Posterior cingulate gyrus (tissue), 11 donors: ENCODE measurements at regions not wholly inside any gene's neighbourhood (a gene's known extent, or its start where the extent isn't known, plus 50 kb on each side); places are given as distances from the start of the nearest gene placed in this dataset.

Source experiments
- DNase-seq, 10 donors: peaks; one replicate each; pipeline versions ENCODE4 v3.0.0 to v3.0.0-alpha.2; 2020 to 2021; ENCODE audit warnings: mixed read lengths in 3 of 10
- intact Hi-C: fragments of 100-400 bp; cut with DNase I; formaldehyde crosslinking; loops from one replicate; pipeline ENCODE4 v1.15.1; 2023

- DNase-seq, result peak in 6 of 10 donors; percentile 37 to 87 (median 66)
- intact Hi-C loops, result no loop called here
Observed at GRCh38 chr17:72501404-72502370, 380.9 kb downstream of the SOX9 start.

DNA sequence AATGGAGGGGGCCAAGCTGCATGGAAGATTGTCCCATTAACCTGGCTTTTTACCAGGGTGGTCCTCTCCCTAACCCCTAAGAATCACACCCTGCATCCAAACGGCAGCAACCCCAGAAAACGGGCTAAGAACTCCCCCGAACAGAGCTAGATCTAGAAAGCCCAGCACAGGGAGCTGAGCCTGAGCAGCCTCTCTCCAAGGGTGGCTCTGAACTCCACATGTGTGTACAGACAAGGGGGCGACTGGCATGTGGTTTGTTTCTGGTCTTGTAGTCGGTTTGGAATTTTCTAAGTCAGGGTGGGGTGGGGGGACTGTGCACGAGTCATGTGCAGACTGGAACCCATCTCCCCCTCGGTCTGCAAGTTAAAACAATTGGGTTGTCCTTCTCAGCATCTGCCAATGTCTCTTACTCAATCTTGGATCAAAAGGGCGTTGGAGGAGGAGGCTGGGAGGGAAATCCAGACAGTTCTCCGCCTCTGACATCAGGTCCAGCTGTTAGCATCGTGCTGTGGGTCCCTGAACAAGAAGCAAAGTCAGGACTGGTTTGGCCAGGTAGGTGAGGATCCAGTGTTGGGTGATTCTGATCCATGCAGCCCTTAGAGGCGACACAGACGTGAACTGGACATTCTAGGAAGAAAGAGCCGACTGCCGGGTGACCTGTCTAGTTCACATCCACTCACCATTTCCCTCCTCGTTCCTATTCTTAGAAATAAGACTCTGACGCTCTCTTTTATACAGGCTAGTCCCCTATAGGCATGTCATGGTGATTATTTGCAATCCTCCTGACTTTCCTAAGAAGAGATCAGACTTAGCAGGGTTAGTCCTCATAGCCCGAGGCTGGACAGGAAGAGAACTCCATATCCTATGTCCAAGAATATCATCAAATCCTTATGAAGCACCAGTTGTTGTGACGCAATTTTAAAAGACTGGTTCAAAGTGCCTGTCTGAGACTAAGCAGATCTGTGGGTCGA lies 381.8 kb downstream of the SOX9 start:
- no peak for DNase-seq

GRCh38 chr17:72503556-72503955 lies 382.7 kb downstream of the SOX9 start:
- DNase-seq, result no peak
- intact Hi-C loops, result no loop called here

More for the DNA sequence above, 381.8 kb downstream of the SOX9 start:
- intact Hi-C loops, result no loop called here

GRCh38 chr17:72504783-72505182 lies 384.0 kb downstream of the SOX9 start:
- no peak for DNase-seq
- intact Hi-C loops, result no loop called here

GRCh38 chr17:72506773-72507172 lies 386.0 kb downstream of the SOX9 start:
- no peak for DNase-seq
- intact Hi-C loops, result no loop called here

GRCh38 chr17:72507370-72507769 lies 386.6 kb downstream of the SOX9 start:
- intact Hi-C loops, result no loop called here
- DNase-seq, result no peak

DNA sequence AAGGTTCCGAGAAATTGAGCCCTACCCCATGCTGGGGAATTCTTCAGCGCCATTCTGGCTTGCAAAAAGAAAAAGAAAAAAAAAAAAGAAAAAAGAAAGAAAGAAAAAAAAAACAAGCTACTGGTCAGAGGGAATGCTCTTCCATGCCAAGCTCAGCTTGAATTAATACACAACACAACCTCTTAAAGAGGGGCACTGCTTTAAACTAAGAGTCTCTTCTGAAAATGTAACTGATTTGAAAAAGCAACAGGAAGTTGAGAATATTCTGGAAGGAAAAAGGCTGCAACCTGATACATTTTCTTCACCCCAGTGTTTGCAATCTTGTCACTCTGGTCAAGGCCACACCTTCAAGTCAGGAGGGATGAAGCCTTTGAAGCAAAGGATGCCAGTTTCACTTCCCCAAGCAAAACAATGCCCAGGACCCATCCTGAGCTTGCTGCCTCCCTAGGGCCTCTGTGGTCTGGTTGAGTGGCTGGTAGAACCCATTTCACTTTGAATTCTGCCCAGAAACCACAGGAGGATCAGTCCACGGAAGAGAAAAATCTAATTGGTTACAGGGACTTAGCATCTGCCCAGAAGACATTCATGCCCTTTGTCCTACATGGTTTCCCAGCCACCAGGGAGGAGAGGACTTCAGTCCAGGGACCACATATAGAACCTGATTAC lies 389.7 kb downstream of the SOX9 start:
- no peak for DNase-seq
- intact Hi-C loops, result loop anchor here (10.0 kb wide), 1 partner anchor 166 kb away; no protein-coding TSS in a partner anchor

- no peak for DNase-seq
- intact Hi-C loops, result loop anchor here (10.0 kb wide), 1 partner anchor 166 kb away; no protein-coding TSS in a partner anchor
Observed at GRCh38 chr17:72511242-72511641, 390.4 kb downstream of the SOX9 start.

DNA sequence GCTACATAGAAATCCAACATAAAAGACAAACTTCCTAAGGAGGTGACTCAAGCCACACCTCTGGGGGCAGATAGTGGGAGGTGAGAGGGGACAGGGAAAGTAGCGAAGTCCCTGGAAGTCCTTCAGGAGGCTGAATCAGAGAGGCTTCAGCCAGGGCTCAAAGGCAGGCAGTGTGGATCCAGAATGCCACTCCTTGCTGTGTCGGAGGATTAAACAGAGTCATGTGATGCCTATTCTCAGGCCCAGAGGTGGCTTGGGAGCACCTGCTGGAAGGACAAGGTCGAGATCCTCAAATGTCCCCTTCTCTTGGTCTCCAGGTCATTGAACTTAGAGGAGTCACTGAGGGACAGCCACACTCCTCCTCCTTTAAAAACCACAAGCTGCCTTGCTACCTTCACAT lies 391.1 kb downstream of the SOX9 start:
- intact Hi-C loops, result loop anchor here (10.0 kb wide), 1 partner anchor 167 kb away; no protein-coding TSS in a partner anchor
- DNase-seq, result no peak

DNA sequence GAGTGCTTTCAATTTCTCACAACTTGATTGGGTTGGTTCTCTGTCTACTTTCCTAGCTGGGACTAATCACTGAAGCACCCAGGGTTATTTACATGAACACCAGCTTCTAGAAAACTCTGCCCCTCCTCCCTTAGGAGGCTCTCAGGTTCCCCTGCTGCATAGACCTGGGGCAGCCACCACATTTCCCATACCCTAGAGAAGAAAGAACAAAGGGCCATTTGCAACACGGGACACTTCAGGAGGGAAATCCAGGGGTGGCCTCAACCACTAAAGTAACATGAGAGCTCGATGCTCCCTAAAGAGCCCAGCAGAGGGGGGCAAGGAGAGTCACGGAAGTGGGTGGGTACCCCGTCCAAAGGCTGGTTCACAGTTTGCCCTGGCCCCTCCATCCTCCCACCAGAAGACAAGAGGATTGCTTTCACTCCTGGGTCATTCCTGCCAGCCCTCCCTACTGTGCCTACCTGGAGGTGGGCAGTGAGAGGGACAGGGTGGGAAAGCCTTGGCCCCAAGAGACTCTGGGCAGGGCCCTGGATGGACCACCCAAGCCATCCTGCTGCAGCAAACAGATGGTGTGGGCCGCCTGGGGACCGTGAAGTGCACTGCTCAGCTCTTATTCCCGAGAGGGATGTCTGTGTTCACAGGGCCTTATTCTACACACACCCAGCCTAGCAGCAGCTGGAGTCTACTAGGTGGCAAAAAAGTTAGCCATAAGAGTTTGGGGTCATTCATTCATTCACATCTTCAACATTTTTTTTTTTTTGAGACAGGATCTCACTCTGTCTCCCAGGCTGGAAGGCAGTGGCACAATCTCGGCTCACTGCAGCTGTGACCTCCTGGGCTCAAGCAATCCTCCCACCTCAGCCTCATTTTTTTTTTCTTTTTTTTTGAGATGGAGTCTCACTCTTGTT lies 392.1 kb downstream of the SOX9 start:
- intact Hi-C loops, result loop anchor here (10.0 kb wide), 1 partner anchor 168 kb away; no protein-coding TSS in a partner anchor
- no peak for DNase-seq

GRCh38 chr17:72514321-72514861 lies 393.6 kb downstream of the SOX9 start:
- intact Hi-C loops, result loop anchor here (10.0 kb wide), 1 partner anchor 170 kb away; no protein-coding TSS in a partner anchor
- DNase-seq, result no peak

DNA sequence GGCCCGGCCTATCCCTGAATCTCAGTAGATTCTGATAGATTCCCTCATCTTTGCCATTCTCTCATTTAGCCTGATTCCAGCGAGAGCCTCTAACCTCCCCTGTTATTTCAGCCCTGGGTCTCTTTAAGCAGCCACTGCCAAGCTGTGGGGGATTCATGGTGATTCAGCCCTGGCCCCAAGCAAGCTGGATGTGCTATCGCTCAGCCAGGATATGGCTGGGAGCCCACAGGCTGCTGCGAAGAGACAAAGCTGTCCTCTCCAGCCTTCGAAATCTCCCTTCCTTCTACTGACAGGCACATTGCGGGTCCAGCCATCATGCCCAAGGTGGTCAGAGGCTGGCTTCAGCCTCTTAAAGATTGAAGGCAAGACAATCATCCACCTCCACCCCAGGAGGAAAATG lies 394.1 kb downstream of the SOX9 start:
- intact Hi-C loops, result loop anchor here (10.0 kb wide), 1 partner anchor 170 kb away; no protein-coding TSS in a partner anchor
- peak in 9 of 10 donors; percentile 24 to 95 (median 51) for DNase-seq

DNA sequence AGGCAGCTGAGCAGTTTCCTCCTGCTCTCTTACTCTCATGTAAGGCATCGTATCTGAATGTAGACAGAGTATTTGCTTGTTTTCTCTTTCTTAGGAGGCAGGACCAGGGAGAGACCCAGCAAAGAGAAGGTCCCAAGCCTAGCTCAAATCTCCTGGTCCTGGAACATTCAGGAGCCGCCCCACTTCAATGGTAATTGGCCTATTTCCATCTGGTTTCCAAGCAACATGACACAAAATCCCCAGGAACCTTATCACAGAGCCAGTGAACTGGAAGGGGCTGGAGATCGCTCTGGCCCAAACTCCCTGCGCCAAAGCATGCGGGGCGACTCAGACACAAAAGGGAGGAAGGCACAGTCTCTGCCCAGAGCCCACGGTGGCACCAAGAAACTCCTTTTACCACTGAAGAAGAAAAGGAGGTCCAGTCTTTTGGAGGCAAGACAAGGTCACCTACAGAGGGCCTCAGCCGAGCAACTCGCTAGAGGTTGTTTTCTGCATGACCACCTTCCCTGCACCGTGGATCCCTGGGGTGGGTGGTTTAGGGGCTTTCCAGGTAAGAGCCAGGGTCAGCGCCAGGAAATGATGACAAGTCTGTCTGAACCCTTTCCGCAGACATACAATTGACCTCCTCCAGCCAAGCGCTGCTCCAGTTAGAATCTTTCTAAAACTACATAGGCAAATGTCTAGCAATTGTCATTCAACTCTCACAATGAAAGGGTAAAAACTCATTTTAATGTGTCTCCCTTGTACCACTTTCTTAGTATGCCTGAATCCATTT lies 394.7 kb downstream of the SOX9 start:
- intact Hi-C loops, result loop anchor here (10.0 kb wide), 1 partner anchor 171 kb away; no protein-coding TSS in a partner anchor
- DNase-seq, result peak in 1 of 10 donors; percentile 11

DNA sequence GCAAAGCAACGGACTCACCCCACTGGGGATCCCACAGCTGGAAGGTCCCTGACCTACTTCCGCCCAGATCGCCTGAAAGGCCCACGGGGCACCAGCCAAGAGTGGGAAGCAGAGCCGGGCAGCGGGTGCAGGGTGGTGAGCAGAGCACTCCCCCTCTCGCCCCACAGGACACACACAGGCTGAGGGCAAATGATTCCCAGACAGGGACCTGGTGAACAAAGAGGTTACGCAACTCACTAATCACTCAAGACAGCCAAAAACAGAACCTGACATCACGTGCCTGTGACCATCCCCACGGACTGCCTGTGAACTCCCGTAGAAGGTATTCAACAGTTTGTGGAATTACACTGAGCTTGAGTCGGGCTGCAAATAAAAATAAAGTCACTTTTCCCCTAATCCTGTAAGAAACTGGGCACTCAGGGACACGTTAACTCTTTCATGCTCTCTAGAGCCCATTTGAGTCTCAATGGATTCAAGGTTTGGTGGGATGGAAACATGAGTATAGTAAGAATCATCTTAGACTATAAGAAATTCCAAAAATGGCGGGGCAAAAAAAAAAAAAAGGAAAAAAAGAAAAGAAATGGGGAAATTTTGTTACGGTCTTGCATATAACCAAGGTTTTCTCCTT lies 396.1 kb downstream of the SOX9 start:
- intact Hi-C loops, result loop anchor here (10.0 kb wide), 1 partner anchor 172 kb away; no protein-coding TSS in a partner anchor
- DNase-seq, result peak in 5 of 10 donors; percentile 16 to 86 (median 28)

DNA sequence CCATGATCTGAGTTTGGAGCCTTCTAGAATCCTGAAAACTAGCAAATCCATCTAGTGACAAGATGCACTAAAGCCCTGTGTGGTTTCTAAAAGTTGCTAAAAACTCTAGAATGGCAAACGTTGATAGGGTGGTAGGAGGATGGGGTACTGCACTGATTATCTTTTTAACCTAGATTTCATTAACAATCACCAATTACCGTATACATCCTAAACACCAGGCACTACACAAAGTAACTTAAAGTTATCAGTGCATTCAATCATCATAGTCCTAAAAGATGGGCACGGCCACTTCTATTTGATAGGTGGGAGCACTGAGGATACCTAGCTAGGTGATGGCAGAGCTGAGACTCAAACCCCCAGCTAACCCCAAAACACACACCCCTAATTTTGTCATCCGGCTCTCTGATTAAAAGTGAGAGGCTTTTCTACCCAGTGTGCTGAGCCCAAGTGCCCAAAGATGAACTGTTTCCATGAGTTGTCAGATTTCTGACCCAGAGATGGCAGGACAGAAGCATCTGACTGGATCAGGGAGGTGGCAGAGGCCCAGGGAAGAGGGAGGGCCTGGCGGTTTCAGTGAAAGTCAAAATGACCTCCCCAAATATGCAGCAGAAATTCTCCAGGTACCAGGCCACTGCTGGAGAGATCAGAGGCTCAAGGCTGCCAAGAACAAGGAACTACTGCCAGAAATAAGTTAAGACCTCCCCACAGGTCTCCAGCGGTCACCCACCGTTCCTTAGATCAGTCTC lies 396.8 kb downstream of the SOX9 start:
- intact Hi-C loops, result loop anchor here (10.0 kb wide), 1 partner anchor 173 kb away; no protein-coding TSS in a partner anchor
- peak in 1 of 10 donors; percentile 27 for DNase-seq

GRCh38 chr17:72518159-72518732 lies 397.4 kb downstream of the SOX9 start:
- intact Hi-C loops, result loop anchor here (10.0 kb wide), 1 partner anchor 173 kb away; no protein-coding TSS in a partner anchor
- DNase-seq, result no peak
